ENCODE measurements at regions not wholly inside any gene's neighbourhood (a gene's known extent, or its start where the extent isn't known, plus 50 kb on each side); places are given as distances from the start of the nearest gene placed in this dataset.

DNA sequence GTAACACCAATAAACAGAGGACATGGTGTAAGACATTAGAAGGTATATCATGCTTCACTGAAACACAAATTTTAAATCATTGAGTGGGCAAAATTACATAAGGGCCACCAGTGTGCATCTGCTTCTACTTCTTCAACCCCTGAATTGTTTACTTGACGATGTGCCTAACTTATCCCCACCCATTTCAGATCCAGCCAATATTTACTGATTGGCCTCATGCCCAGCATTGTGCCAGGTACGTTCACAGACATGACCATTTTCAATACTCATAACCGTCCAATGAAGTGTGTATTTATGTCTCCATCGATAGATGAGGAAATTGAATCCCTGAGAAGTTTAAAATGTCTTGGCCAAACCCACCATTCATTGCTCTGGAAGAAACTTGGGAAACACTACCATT, 208.3 kb upstream of the MID1 start:
- H3K4me3 ChIP-seq (replicated peaks in 1 of 3; ENCODE audit: insufficient read depth in 1 of 3, low read depth in 1 of 3, low read length in 3 of 3), result no peak overlapping the region
- no peak for DNase-seq (ENCODE audit: low read depth, low spot score)
- intact Hi-C loops (cut with micrococcal nuclease) (no loop called here), dilution Hi-C loops (cut with MboI; ENCODE audit: extremely low pct_ligation_motif_present, low sequenced_read_pairs) (no loop called here)
- no peaks in the 10 kb centered on the region for H3K9me1 ChIP-seq (replicated peaks; ENCODE audit: control insufficient read depth, extremely low read depth, insufficient read depth, low read length)
- no peaks in the 10 kb centered on the region for H3K27me3 ChIP-seq (ENCODE audit: control insufficient read depth in 2 of 2, insufficient read depth in 2 of 2, low read length in 2 of 2)
- no peaks in the 10 kb centered on the region for H3K4me1 ChIP-seq (ENCODE audit: control insufficient read depth, extremely low read depth, insufficient read depth, low read length)
- H4K20me1 ChIP-seq (replicated peaks; ENCODE audit: control insufficient read depth, extremely low read depth, insufficient read depth, low read length), result no peaks in the 10 kb centered on the region
- ChIA-PET POLR2A (no interaction called here), CTCF (no interaction called here)
- no peak overlapping the region for H3K4me2 ChIP-seq (ENCODE audit: insufficient read depth, low read length)
- no peak for FAIRE-seq
- no peak for TF ChIP-seq GATA2 (IDR thresholded peaks at IDR 0.05; ENCODE audit: insufficient read depth, insufficient read length, low read depth, low read length)
- TF ChIP-seq, protein P1, sequence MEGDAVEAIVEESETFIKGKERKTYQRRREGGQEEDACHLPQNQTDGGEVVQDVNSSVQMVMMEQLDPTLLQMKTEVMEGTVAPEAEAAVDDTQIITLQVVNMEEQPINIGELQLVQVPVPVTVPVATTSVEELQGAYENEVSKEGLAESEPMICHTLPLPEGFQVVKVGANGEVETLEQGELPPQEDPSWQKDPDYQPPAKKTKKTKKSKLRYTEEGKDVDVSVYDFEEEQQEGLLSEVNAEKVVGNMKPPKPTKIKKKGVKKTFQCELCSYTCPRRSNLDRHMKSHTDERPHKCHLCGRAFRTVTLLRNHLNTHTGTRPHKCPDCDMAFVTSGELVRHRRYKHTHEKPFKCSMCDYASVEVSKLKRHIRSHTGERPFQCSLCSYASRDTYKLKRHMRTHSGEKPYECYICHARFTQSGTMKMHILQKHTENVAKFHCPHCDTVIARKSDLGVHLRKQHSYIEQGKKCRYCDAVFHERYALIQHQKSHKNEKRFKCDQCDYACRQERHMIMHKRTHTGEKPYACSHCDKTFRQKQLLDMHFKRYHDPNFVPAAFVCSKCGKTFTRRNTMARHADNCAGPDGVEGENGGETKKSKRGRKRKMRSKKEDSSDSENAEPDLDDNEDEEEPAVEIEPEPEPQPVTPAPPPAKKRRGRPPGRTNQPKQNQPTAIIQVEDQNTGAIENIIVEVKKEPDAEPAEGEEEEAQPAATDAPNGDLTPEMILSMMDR (IDR thresholded peaks at IDR 0.05; ENCODE audit: extremely low read depth in 1 of 2, insufficient read depth in 1 of 2, low read depth in 1 of 2, low read length in 2 of 2), result no peak
- H2AFZ ChIP-seq (ENCODE audit: low read depth, low read length), result no peak overlapping the region
- H3K27ac ChIP-seq (ENCODE audit: insufficient read depth, low read depth, low read length), result no peak overlapping the region
- no peaks in the 10 kb centered on the region for H3K79me2 ChIP-seq (ENCODE audit: control insufficient read depth, insufficient read depth, low read length)
- H3K9me3 ChIP-seq (replicated peaks; ENCODE audit: control insufficient read depth, insufficient read depth, low read length), result no peaks in the 10 kb centered on the region
- H3K9ac ChIP-seq (replicated peaks; ENCODE audit: extremely low read depth, insufficient read depth, low read length), result no peak overlapping the region
- no peaks in the 10 kb centered on the region for H3K36me3 ChIP-seq (ENCODE audit: control insufficient read depth in 2 of 2, extremely low read depth in 1 of 2, insufficient read depth in 2 of 2, low read length in 2 of 2)
- BruUV-seq (replicated peaks), result no TSS peak

DNA sequence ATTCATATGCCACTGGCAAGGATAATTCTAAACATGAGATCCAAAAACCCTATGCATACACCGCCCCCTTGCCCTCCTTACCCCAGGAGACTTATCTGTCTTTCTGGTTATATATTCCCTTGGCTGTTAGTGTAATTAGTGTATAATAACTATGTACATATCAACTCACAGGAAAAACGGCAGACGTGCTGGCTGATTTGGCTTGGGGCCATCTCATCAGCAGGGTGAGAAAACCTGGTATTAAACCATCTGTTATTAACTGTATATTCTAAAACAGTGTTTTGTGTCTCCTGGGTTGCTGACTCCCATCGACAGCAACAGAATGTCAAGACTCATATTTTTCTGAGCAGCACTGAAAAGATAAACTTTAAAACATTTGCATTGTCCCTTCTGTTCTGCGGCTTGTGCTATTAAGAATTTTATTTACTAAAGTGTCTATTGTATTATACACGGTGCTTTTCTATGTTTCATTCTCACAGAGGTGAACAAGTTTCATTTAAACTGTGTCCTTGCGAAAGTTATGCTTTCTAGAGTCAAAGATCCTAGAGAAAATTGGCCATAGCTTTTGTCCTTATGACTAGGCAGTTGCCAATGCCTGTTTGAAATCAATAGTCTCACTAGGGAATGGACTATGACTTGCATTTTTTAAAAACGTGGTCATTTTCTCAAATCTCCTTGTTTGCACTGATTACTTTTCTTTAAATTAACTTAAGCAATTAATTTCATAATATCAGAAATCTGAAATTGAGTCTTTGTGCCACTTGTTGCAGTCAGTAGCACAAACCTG, 211.5 kb upstream of the MID1 start:
- no TSS peak for BruUV-seq (replicated peaks)
- H2AFZ ChIP-seq (ENCODE audit: low read depth, low read length), result no peak overlapping the region
- TF ChIP-seq MYC (IDR thresholded peaks at IDR 0.05; ENCODE audit: low read depth, low read length) (no peak), POLR2AphosphoS5 (IDR thresholded peaks at IDR 0.05; ENCODE audit: insufficient read depth, low read depth, low read length) (no peak), POLR2A (IDR thresholded peaks at IDR 0.05; ENCODE audit: low read depth, low read length) (no peak), FOS (IDR thresholded peaks at IDR 0.05; ENCODE audit: borderline replicate concordance, insufficient read depth, low read length) (no peak), GATA2 (IDR thresholded peaks at IDR 0.05; ENCODE audit: insufficient read depth, insufficient read length, low read depth, low read length) (no peak), JUN (IDR thresholded peaks at IDR 0.05; ENCODE audit: borderline replicate concordance, insufficient read depth, insufficient read length, low read depth) (no peak), EZH2 (IDR thresholded peaks at IDR 0.05; ENCODE audit: borderline replicate concordance, low read depth, low read length, severe bottlenecking) (no peak)
- TF ChIP-seq, protein P1 (IDR thresholded peaks at IDR 0.05; ENCODE audit: extremely low read depth in 1 of 2, insufficient read depth in 1 of 2, low read depth in 1 of 2, low read length in 2 of 2), result no peak
- TF ChIP-seq, protein P2, sequence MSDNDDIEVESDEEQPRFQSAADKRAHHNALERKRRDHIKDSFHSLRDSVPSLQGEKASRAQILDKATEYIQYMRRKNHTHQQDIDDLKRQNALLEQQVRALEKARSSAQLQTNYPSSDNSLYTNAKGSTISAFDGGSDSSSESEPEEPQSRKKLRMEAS (IDR thresholded peaks at IDR 0.05; ENCODE audit: insufficient read depth, insufficient read length), result no peak
- no peaks in the 10 kb centered on the region for H4K20me1 ChIP-seq (replicated peaks; ENCODE audit: control insufficient read depth, extremely low read depth, insufficient read depth, low read length)
- no peaks in the 10 kb centered on the region for H3K79me2 ChIP-seq (ENCODE audit: control insufficient read depth, insufficient read depth, low read length)
- H3K9me1 ChIP-seq (replicated peaks; ENCODE audit: control insufficient read depth, extremely low read depth, insufficient read depth, low read length), result no peaks in the 10 kb centered on the region
- CTCF ChIA-PET, result no interaction called here
- intact Hi-C loops (cut with micrococcal nuclease) (no loop called here), dilution Hi-C loops (cut with MboI; ENCODE audit: extremely low pct_ligation_motif_present, low sequenced_read_pairs) (no loop called here)
- POLR2A ChIA-PET, result no interaction called here
- FAIRE-seq, result no peak
- no peak overlapping the region for H3K4me2 ChIP-seq (ENCODE audit: insufficient read depth, low read length)
- no peak overlapping the region for H3K27ac ChIP-seq (ENCODE audit: insufficient read depth, low read depth, low read length)
- H3K9ac ChIP-seq (replicated peaks; ENCODE audit: extremely low read depth, insufficient read depth, low read length), result no peak overlapping the region
- no peaks in the 10 kb centered on the region for H3K4me1 ChIP-seq (ENCODE audit: control insufficient read depth, extremely low read depth, insufficient read depth, low read length)
- no peaks in the 10 kb centered on the region for H3K27me3 ChIP-seq (ENCODE audit: control insufficient read depth in 2 of 2, insufficient read depth in 2 of 2, low read length in 2 of 2)
- H3K36me3 ChIP-seq (ENCODE audit: control insufficient read depth in 2 of 2, extremely low read depth in 1 of 2, insufficient read depth in 2 of 2, low read length in 2 of 2), result no peaks in the 10 kb centered on the region
- H3K9me3 ChIP-seq (replicated peaks; ENCODE audit: control insufficient read depth, insufficient read depth, low read length), result no peaks in the 10 kb centered on the region
- no peak overlapping the region for H3K4me3 ChIP-seq (replicated peaks in 1 of 3; ENCODE audit: insufficient read depth in 1 of 3, low read depth in 1 of 3, low read length in 3 of 3)
- DNase-seq (ENCODE audit: low read depth, low spot score), result no peak

Data from endothelial cell of umbilical vein (primary cell).